Esophagus muscularis mucosa (tissue), 4 donors: ENCODE measurements at regions not wholly inside any gene's neighbourhood (a gene's known extent, or its start where the extent isn't known, plus 50 kb on each side); places are given as distances from the start of the nearest gene placed in this dataset.

Experiments
- DNase-seq: peaks from one replicate; pipeline ENCODE4 v3.0.0-alpha.2; 2017; ENCODE audit errors: extremely low spot score
- H3K27ac ChIP-seq, 4 donors: fragments of 200-600 bp; sonication (generic); replicated peaks in 1 of 4; 1 replicate in 3 of 4; 2 replicates in 1 of 4; pipeline ENCODE4 v1.5.1; 2016 to 2019; ENCODE audit warnings: mild to moderate bottlenecking in 1 of 4
- H3K27me3 ChIP-seq, 4 donors: fragments of 200-600 bp; sonication (generic); one replicate each; pipeline versions ENCODE4 v1.5.1 to v1.6.0; 2016 to 2019
- H3K36me3 ChIP-seq, 4 donors: fragments of 200-600 bp; sonication (generic); one replicate each; pipeline ENCODE4 v1.5.1; 2016 to 2019
- H3K4me1 ChIP-seq, 4 donors: fragments of 200-600 bp; sonication (generic); one replicate each; pipeline ENCODE4 v1.5.1; 2016 to 2019
- H3K4me3 ChIP-seq, 4 donors: fragments of 200-600 bp; sonication (generic); 1 replicate in 2 of 4; 2 replicates in 2 of 4; pipeline ENCODE4 v1.5.1; 2016 to 2019; ENCODE audit warnings: mild to moderate bottlenecking in 4 of 4, moderate library complexity in 1 of 4
- H3K9me3 ChIP-seq, 4 donors: fragments of 200-600 bp; sonication (generic); 1 replicate in 3 of 4; 2 replicates in 1 of 4; pipeline ENCODE4 v1.5.1; 2016 to 2019
- CTCF ChIP-seq, 3 experiments: fragments of 200-600 bp in 2 of 3; fragments of 450-650 bp in 1 of 3; sonication (generic) in 2 of 3; IDR thresholded peaks; one replicate each; pipeline ENCODE4 v1.5.1; 2017 to 2019; ENCODE audit warnings: antibody characterized with exemption in 3 of 3, mild to moderate bottlenecking in 2 of 3, moderate library complexity in 1 of 3
- EP300 ChIP-seq: sonication (generic); formaldehyde crosslinking; IDR thresholded peaks from one replicate; pipeline ENCODE4 v1.6.1; 2017; ENCODE audit warnings: antibody characterized with exemption
- POLR2A ChIP-seq: fragments of 450-650 bp; IDR thresholded peaks from one replicate; pipeline ENCODE4 v1.6.1; 2017; ENCODE audit warnings: antibody characterized with exemption, moderate library complexity, mild to moderate bottlenecking, low read depth
- POLR2AphosphoS5 ChIP-seq, 2 donors: sonication (generic); formaldehyde crosslinking; IDR thresholded peaks; one replicate each; pipeline ENCODE4 v1.6.1; 2017; ENCODE audit warnings: antibody characterized with exemption in 2 of 2
- WGBS: methylation state at CpG from one replicate; pipeline ENCODE4 v1.1.5; 2018; 5-methylcytosine and 5-hydroxymethylcytosine counted together
- intact Hi-C: fragments of 100-400 bp; cut with DNase I; formaldehyde crosslinking; loops from one replicate; pipeline ENCODE4 v1.15.1; 2023

GRCh38 chr18:11518788-11519685 lies 90.4 kb upstream of the SLC35G4 start:
- Histone ChIP-seq H3K27me3 (no peaks in the 10 kb centered on the region), H3K4me3 (no peak overlapping the region), H3K27ac (no peak overlapping the region), H3K4me1 (no peaks in the 10 kb centered on the region), H3K9me3 (no peaks in the 10 kb centered on the region), H3K36me3 (no peaks in the 10 kb centered on the region)
- intact Hi-C loops, result no loop called here
- DNase-seq, result no peak
- TF ChIP-seq POLR2AphosphoS5 (IDR thresholded peaks at IDR 0.05), result no peak
- no peak for TF ChIP-seq EP300
- peak in 2 of 3 experiments; percentile 17 to 49 for TF ChIP-seq CTCF (IDR thresholded peaks at IDR 0.05)
- no peak for TF ChIP-seq POLR2A
- WGBS, result 48% methylated on average over 24 of the region's 24 CpGs

GRCh38 chr18:11517704-11518103 lies 91.7 kb upstream of the SLC35G4 start:
- intact Hi-C loops, result no loop called here
- H3K9me3 ChIP-seq, result no peaks in the 10 kb centered on the region
- 66% methylated on average over 3 of the region's 3 CpGs for WGBS
- TF ChIP-seq CTCF (IDR thresholded peaks at IDR 0.05), result no peak
- TF ChIP-seq EP300, result no peak
- TF ChIP-seq POLR2AphosphoS5 (IDR thresholded peaks at IDR 0.05), result no peak
- no peak for TF ChIP-seq POLR2A
- no peaks in the 10 kb centered on the region for H3K27me3 ChIP-seq
- H3K4me1 ChIP-seq, result no peaks in the 10 kb centered on the region
- H3K27ac ChIP-seq, result no peak overlapping the region
- no peak for DNase-seq
- H3K4me3 ChIP-seq, result no peak overlapping the region
- H3K36me3 ChIP-seq, result no peaks in the 10 kb centered on the region

- DNase-seq, result no peak
- no peaks in the 10 kb centered on the region for H3K9me3 ChIP-seq
- WGBS, result 72% methylated on average over 14 of the region's 14 CpGs
- no peaks in the 10 kb centered on the region for H3K36me3 ChIP-seq
- no peaks in the 10 kb centered on the region for H3K4me1 ChIP-seq
- no peak for TF ChIP-seq EP300
- no peak for TF ChIP-seq CTCF (IDR thresholded peaks at IDR 0.05)
- no peak for TF ChIP-seq POLR2A
- TF ChIP-seq POLR2AphosphoS5 (IDR thresholded peaks at IDR 0.05), result no peak
- no peak overlapping the region for H3K27ac ChIP-seq
- H3K27me3 ChIP-seq, result no peaks in the 10 kb centered on the region
- no peak overlapping the region for H3K4me3 ChIP-seq
- intact Hi-C loops, result no loop called here
Observed at GRCh38 chr18:11516751-11517503, 92.5 kb upstream of the SLC35G4 start.

GRCh38 chr18:11514267-11514666 lies 95.1 kb upstream of the SLC35G4 start:
- 67% methylated on average over 1 of the region's 1 CpG for WGBS
- intact Hi-C loops, result no loop called here
- no peak for DNase-seq

More at GRCh38 chr18:11514267-11514666, 95.1 kb upstream of the SLC35G4 start:
- H3K36me3 ChIP-seq, result no peaks in the 10 kb centered on the region
- H3K9me3 ChIP-seq, result no peaks in the 10 kb centered on the region
- H3K27me3 ChIP-seq, result no peaks in the 10 kb centered on the region
- no peak overlapping the region for H3K27ac ChIP-seq
- H3K4me3 ChIP-seq, result no peak overlapping the region
- no peaks in the 10 kb centered on the region for H3K4me1 ChIP-seq
- no peak for TF ChIP-seq POLR2AphosphoS5 (IDR thresholded peaks at IDR 0.05)
- no peak for TF ChIP-seq POLR2A
- no peak for TF ChIP-seq CTCF (IDR thresholded peaks at IDR 0.05)
- TF ChIP-seq EP300, result no peak
